CD14-positive monocyte (primary cell): ENCODE measurements at regions not wholly inside any gene's neighbourhood (a gene's known extent, or its start where the extent isn't known, plus 50 kb on each side); places are given as distances from the start of the nearest gene placed in this dataset.

ENCODE experiments used
- DNase-seq, 3 donors: peaks; one replicate each; pipeline ENCODE4 v3.0.0-alpha.2; 2011 to 2022
- H2AFZ ChIP-seq: 2 replicates; pipeline ENCODE4 v1.6.0; 2012; ENCODE audit warnings: mild to moderate bottlenecking, low read depth, low read length, inconsistent platforms; ENCODE audit not compliant: insufficient read depth, poor library complexity, severe bottlenecking
- H3K27ac ChIP-seq, 2 donors: 1 replicate in 1 of 2; 2 replicates in 1 of 2; pipeline ENCODE4 v1.5.1; 2012 to 2013; ENCODE audit warnings: low read length in 2 of 2, control low read depth in 1 of 2, inconsistent platforms in 1 of 2, low read depth in 1 of 2, mild to moderate bottlenecking in 1 of 2
- H3K27me3 ChIP-seq, 2 donors: one replicate each; pipeline versions ENCODE4 v1.6.0 to v1.6.1; 2011 to 2013; ENCODE audit warnings: low read length in 2 of 2; ENCODE audit not compliant: control insufficient read depth in 2 of 2, insufficient read depth in 2 of 2
- H3K36me3 ChIP-seq, 2 donors: replicated peaks in 1 of 2; 1 replicate in 1 of 2; 2 replicates in 1 of 2; pipeline versions ENCODE4 v1.5.1 to v1.6.1; 2012 to 2013; ENCODE audit warnings: low read length in 2 of 2, control low read depth in 1 of 2, inconsistent platforms in 1 of 2, mild to moderate bottlenecking in 1 of 2; ENCODE audit not compliant: insufficient read depth in 2 of 2, control insufficient read depth in 1 of 2
- H3K4me1 ChIP-seq, 2 donors: 1 replicate in 1 of 2; 2 replicates in 1 of 2; pipeline versions ENCODE4 v1.5.1 to v1.6.1; 2012 to 2013; ENCODE audit warnings: low read length in 2 of 2, control low read depth in 1 of 2, inconsistent platforms in 1 of 2, mild to moderate bottlenecking in 1 of 2, moderate library complexity in 1 of 2; ENCODE audit not compliant: insufficient read depth in 2 of 2, control insufficient read depth in 1 of 2
- H3K4me2 ChIP-seq: replicated peaks from 2 replicates; pipeline ENCODE3; 2012; ENCODE audit warnings: low read length, moderate library complexity, mild to moderate bottlenecking; ENCODE audit not compliant: poor library complexity, severe bottlenecking; ENCODE audit errors: extremely low read depth
- H3K4me3 ChIP-seq, 3 experiments: fragments of 200-600 bp in 1 of 3; sonication (generic) in 1 of 3; replicated peaks in 1 of 3; 1 replicate in 2 of 3; 2 replicates in 1 of 3; pipeline ENCODE4 v1.5.1; 2011 to 2013; ENCODE audit warnings: low read length in 3 of 3, mild to moderate bottlenecking in 3 of 3, control low read depth in 2 of 3, low read depth in 2 of 3, inconsistent platforms in 1 of 3, moderate library complexity in 1 of 3
- H3K79me2 ChIP-seq: 2 replicates; pipeline ENCODE4 v1.6.0; 2012; ENCODE audit warnings: mild to moderate bottlenecking, control low read depth, inconsistent platforms, low read length, moderate library complexity; ENCODE audit not compliant: insufficient read depth
- H3K9ac ChIP-seq: 2 replicates; pipeline ENCODE4 v1.6.0; 2017; ENCODE audit warnings: low read length, mild to moderate bottlenecking; ENCODE audit not compliant: insufficient read depth, poor library complexity, severe bottlenecking
- H3K9me3 ChIP-seq, 2 donors: replicated peaks in 1 of 2; 1 replicate in 1 of 2; 2 replicates in 1 of 2; pipeline versions ENCODE4 v1.5.1 to v1.6.1; 2012 to 2013; ENCODE audit warnings: low read length in 2 of 2, control low read depth in 1 of 2; ENCODE audit not compliant: control insufficient read depth in 1 of 2, insufficient read depth in 1 of 2
- H4K20me1 ChIP-seq: 2 replicates; pipeline ENCODE4 v1.6.0; 2012; ENCODE audit warnings: mild to moderate bottlenecking, low read length, control low read depth, moderate library complexity; ENCODE audit not compliant: insufficient read depth
- H3K27ac Mint-ChIP-seq, 7 donors: one replicate each; pipeline ENCODE4 v1.8.0; 2020; ENCODE audit warnings: mild to moderate bottlenecking in 7 of 7, mixed read lengths in 7 of 7, moderate library complexity in 6 of 7, inconsistent platforms in 2 of 7
- H3K27me3 Mint-ChIP-seq, 3 donors: one replicate each; pipeline ENCODE4 v1.8.0; 2021 to 2022; ENCODE audit warnings: low read depth in 3 of 3, mild to moderate bottlenecking in 3 of 3, mixed read lengths in 3 of 3, moderate library complexity in 3 of 3, inconsistent platforms in 1 of 3
- H3K36me3 Mint-ChIP-seq, 2 donors: one replicate each; pipeline ENCODE4 v1.8.0; 2020; ENCODE audit warnings: mixed read lengths in 2 of 2, inconsistent platforms in 1 of 2, mild to moderate bottlenecking in 1 of 2
- H3K4me1 Mint-ChIP-seq: one replicate; pipeline ENCODE4 v1.8.0; 2020; ENCODE audit warnings: mild to moderate bottlenecking, mixed read lengths
- H3K4me3 Mint-ChIP-seq, 2 donors: one replicate each; pipeline ENCODE4 v1.8.0; 2020; ENCODE audit warnings: mild to moderate bottlenecking in 2 of 2, mixed read lengths in 2 of 2, moderate library complexity in 1 of 2
- H3K9me3 Mint-ChIP-seq, 7 donors: one replicate each; pipeline ENCODE4 v1.8.0; 2020 to 2022; ENCODE audit warnings: mixed read lengths in 7 of 7, mild to moderate bottlenecking in 6 of 7, moderate library complexity in 6 of 7, inconsistent platforms in 2 of 7
- CTCF ChIP-seq: fragments of 200-600 bp; IDR thresholded peaks from one replicate; pipeline ENCODE4 v1.8.0; 2022; ENCODE audit warnings: antibody characterized with exemption, mild to moderate bottlenecking
- WGBS: methylation state at CpG from one replicate; pipeline ENCODE4 v1.1.5; 2013; ENCODE audit warnings: missing lambda C conversion rate; ENCODE audit not compliant: insufficient coverage; 5-methylcytosine and 5-hydroxymethylcytosine counted together
- intact Hi-C, 2 donors: fragments of 100-400 bp; cut with micrococcal nuclease; formaldehyde crosslinking; loops; one replicate each; pipeline versions ENCODE4 v1.15.0 to v1.15.1; 2023

- peaks cover 2 to 7% (median 6%) of the 10 kb centered on the region in 3 donors for H3K27me3 Mint-ChIP-seq
- no peak overlapping the region for H2AFZ ChIP-seq
- no peak overlapping the region for H3K27ac Mint-ChIP-seq
- H3K27me3 ChIP-seq = no peaks in the 10 kb centered on the region
- no peaks in the 10 kb centered on the region for H3K9me3 ChIP-seq
- no peaks in the 10 kb centered on the region for H3K36me3 Mint-ChIP-seq
- H3K4me1 ChIP-seq = no peaks in the 10 kb centered on the region
- H3K27ac ChIP-seq = no peak overlapping the region
- peaks cover 0 to 2% (median 0%) of the 10 kb centered on the region in 7 donors for H3K9me3 Mint-ChIP-seq
- no peaks in the 10 kb centered on the region for H3K79me2 ChIP-seq
- no peak for TF ChIP-seq CTCF
- no peaks in the 10 kb centered on the region for H4K20me1 ChIP-seq
- intact Hi-C loops = no loop called here
- DNase-seq = no peak
- 91% methylated on average over 27 of the region's 29 CpGs for WGBS
- no peak overlapping the region for H3K9ac ChIP-seq
- H3K4me3 Mint-ChIP-seq = no peak overlapping the region
- no peak overlapping the region for H3K4me3 ChIP-seq
- H3K36me3 ChIP-seq = no peaks in the 10 kb centered on the region
- no peaks in the 10 kb centered on the region for H3K4me1 Mint-ChIP-seq
- no peak overlapping the region for H3K4me2 ChIP-seq
These were observed 59.6 kb upstream of the AFDN start for GRCh38 chr6:167766986-167767714.

DNA sequence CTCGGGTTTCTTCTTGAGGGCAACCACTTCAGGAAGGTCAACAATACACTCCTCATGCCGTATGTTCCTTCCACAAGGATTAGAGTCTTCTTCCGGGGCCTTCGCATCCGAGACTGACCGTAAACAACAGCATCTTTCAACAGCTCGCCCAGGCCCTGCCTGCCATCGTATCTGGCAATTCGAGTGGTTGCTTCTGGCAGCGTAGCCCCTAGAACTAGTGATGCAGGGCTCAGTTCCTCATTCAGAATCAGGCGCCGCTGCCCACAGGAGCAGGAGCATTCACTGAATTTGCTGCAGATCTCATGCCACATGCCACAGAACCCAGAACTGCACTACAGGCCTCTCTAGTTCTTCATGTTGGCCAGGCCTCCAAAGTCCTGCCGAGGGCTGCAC lies 59.0 kb upstream of the AFDN start:
- intact Hi-C loops = no loop called here
- DNase-seq = no peak
- Histone ChIP-seq H3K9me3 (no peaks in the 10 kb centered on the region), H4K20me1 (no peaks in the 10 kb centered on the region), H3K9ac (no peak overlapping the region), H3K27ac (no peak overlapping the region), H3K4me2 (no peak overlapping the region), H3K36me3 (no peaks in the 10 kb centered on the region), H3K79me2 (no peaks in the 10 kb centered on the region), H3K27me3 (no peaks in the 10 kb centered on the region), H2AFZ (no peak overlapping the region), H3K4me1 (no peaks in the 10 kb centered on the region), H3K4me3 (no peak overlapping the region)
- Mint-ChIP-seq H3K4me3 (no peak overlapping the region), H3K9me3 (peaks cover 0 to 2% (median 0%) of the 10 kb centered on the region in 7 donors), H3K27me3 (peaks cover 2 to 8% (median 6%) of the 10 kb centered on the region in 3 donors), H3K27ac (no peak overlapping the region), H3K36me3 (no peaks in the 10 kb centered on the region), H3K4me1 (no peaks in the 10 kb centered on the region)
- WGBS = 90% methylated on average over 13 of the region's 13 CpGs
- no peak for TF ChIP-seq CTCF
